Skin of body (tissue), 1 donor: ENCODE measurements at regions not wholly inside any gene's neighbourhood (a gene's known extent, or its start where the extent isn't known, plus 50 kb on each side); places are given as distances from the start of the nearest gene placed in this dataset.

Experiments
- DNase-seq: peaks from one replicate; lab custom pipeline; 2025; lab: John Stamatoyannopoulos, UW

DNA sequence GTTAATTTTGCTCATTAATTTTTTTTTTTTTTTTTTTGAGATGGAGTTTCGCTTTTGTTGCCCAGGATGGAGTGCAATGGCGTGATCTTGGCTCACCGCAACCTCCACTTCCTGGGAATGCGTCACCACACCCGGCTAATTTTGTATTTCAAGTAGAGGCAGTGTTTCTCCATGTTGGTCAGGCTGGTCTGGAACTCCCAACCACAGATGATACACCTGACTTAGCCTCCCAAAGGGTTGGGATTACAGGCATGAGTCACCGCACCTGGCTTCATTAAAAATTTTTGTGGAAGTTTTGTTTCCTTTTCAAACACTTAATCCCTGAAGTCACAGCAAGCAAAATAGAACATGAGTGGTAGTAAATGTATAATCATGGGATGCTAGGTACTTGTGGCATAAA is 857.2 kb upstream of the PHF14 start:
- DNase-seq: no peak

DNA sequence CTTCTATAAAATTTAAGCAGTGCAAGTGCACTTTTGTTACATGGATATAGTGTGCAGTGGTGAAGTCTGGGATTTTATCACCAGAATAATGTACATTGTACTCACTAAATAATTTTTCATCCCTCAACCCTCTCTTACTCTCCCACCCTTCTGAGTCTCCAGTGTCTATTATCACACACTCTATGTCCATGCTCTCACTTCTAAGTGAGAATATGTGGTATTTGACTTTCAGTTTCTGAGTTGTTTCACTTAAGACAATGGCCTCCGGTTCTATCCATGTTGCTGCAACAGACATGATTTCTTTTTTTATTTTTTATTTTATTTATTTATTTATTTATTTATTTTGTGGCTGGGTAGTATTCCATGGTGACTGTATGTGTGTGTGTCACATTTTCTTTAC is 855.9 kb upstream of the PHF14 start:
- DNase-seq: no peak

DNA sequence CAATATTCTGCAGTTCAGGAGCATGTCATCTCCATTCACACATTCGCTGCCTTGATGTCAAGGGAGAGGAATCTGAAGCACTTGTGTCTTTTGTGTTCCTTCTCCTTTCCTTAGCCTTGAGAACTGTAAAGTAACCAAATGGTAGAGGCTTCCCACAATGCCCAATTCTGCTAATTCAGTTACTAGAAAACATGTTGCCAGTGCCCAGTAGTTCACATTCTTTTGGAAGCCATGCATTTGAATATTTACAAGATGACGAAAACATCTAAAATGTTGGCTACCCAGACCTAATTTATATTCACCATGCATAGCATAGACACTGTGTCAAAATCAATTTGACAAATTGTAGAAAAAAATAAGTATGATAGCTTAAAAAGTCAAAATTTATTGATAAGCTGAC is 852.7 kb upstream of the PHF14 start:
- no peak for DNase-seq

GRCh38 chr7:10121631-10122030 is 852.0 kb upstream of the PHF14 start:
- peak; percentile 3 for DNase-seq

DNA sequence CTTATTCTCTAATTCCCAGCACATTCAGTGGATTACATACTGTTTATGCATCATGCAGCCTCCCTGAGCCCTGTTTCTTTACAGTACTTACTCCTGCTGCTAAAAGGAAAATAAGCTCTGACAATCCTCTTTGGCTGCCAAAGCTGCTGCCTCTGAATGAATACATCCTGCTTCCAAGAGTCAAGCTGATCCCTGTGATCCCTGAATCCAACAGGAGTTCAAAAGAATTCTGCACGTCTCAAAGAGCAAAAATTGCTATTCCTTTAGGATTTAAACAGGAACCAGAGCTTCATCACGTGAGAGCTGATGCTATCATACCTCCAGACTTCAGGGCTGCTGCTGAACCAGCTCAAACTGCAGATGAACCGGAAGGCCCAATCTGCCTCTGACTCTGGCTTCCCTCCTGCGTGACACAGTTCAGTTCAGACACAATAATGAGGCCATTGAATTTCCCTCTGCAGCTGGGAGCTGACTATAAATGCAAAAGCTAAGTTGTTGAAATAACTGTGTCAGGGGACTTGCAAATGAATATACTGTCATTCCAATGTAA is 851.0 kb upstream of the PHF14 start:
- DNase-seq: peak; percentile 74

- DNase-seq: no peak
These were observed 844.9 kb upstream of the PHF14 start for GRCh38 chr7:10128748-10129147.

GRCh38 chr7:10138087-10138854 is 835.4 kb upstream of the PHF14 start:
- no peak for DNase-seq

- DNase-seq: no peak
These were observed 827.4 kb upstream of the PHF14 start for GRCh38 chr7:10146271-10146670.

- no peak for DNase-seq
These were observed 816.7 kb upstream of the PHF14 start for GRCh38 chr7:10156972-10157371.

GRCh38 chr7:10181996-10182395 is 791.7 kb upstream of the PHF14 start:
- DNase-seq: no peak

DNA sequence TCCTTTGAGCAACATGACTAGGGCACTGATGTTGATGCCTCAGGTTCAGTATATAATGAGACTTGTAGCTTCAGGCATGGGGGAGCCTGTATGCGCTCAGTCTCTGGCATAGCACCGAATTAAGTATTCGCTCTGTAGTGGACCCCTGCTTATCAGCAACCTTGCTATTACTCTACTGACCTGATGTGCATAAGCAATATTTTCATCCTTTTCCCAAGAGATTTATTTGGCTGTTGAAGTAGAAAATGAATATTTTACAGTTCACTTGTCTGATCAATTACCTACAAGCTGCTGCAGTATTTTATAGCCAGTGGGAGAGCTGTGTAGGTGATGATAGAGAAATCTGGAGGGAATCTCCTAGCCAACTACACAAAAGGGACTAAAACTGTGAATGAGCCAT is 781.6 kb upstream of the PHF14 start:
- DNase-seq: no peak

- DNase-seq: no peak
These were observed 768.0 kb upstream of the PHF14 start for GRCh38 chr7:10205696-10206095.

- no peak for DNase-seq
These were observed 763.7 kb upstream of the PHF14 start for GRCh38 chr7:10210000-10210399.

DNA sequence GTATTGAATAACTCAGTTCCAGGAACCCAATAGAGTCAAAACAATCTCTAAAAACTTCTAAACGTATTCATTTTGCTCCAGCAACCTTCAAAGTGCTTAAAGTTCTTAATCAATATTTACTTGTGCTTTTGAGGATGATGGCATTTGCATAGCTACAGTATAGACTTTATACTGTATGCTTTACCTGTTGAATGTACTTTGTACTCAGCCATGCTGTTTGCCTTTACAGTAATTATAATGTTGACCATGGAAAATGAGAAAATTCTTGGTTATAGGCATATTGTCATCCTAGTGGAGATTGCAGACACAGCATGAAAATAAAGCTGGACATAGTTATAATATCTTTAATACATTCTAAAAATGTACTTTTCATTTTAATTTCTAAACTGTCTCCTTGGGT is 762.7 kb upstream of the PHF14 start:
- DNase-seq: no peak

DNA sequence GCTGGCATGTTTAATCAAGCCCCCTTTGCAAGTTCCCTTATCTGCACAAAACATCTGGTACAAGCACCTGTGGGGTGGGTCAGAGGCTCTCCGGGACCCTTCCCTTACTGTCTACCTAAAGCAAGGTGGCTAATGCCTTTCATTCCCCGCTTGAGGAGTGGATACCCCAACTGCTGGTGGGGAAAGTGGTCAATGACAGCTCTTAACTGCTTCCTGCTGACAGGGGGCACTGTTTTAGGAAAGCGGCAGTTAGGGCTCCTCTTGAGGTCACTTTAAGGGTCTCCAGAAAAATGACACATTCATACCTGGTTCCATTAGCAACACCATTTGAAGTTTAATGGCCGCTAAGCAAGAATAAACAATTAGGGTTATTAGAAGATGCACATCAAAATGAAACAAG is 761.8 kb upstream of the PHF14 start:
- no peak for DNase-seq

DNA sequence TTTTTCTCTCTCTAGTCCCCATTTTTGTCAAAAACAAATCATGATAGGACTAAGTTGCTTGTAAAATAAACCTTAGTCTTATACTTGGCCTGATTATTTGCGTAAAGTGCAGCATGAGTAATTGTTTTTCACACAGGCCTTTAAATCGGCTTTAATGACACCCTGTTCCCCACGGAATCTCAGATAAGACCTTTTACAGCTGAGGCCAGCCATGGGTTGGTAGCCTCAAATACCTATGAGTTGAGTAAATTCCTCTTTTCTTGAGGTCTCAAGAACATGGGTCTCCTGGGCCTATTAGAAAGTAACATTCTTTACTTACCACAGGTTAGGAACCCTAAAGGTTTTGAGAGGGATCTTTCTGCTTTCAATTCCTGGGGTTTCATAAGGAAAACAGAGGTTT is 761.0 kb upstream of the PHF14 start:
- no peak for DNase-seq

DNA sequence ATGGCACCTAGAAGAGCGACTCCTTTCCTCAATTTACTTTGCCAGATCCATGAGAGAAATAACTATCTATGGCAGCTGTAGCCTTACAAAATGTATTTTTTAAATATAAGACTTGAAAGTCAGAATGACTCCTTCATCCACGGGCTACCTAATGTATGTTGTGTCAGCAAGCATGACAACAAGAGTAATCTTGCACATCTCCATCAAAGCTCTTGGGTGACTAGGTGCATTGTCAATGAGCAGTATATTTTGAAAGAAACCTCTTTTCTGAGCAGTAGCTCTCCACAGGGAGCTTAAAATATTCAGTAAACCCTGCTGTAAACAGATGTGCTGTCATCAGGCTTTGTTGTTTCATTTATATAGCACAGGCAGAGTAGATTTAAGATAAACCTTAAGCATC is 757.2 kb upstream of the PHF14 start:
- no peak for DNase-seq

GRCh38 chr7:10221084-10221483 is 752.6 kb upstream of the PHF14 start:
- DNase-seq: no peak

- DNase-seq: peak; percentile 72
These were observed 750.7 kb upstream of the PHF14 start for GRCh38 chr7:10222976-10223375.

DNA sequence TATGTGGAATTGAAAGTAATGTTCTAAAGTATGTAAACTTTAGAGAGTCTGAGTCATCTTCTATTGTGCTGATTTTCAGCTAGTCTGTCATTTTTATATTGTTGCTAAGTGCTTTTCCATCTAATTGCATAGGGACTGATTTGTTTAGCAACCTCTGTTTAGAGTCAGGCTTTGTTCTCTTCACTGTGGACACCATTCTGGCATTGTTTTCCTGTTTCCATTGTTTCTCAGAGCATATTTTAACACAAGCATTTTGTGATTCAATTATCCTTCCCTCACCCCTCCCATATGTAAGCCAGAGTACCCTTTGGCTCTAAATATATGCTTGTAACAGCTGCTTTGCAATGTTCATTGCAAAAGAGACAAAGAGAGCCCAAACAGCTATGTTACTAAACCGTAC is 748.4 kb upstream of the PHF14 start:
- DNase-seq: peak; percentile 84

DNA sequence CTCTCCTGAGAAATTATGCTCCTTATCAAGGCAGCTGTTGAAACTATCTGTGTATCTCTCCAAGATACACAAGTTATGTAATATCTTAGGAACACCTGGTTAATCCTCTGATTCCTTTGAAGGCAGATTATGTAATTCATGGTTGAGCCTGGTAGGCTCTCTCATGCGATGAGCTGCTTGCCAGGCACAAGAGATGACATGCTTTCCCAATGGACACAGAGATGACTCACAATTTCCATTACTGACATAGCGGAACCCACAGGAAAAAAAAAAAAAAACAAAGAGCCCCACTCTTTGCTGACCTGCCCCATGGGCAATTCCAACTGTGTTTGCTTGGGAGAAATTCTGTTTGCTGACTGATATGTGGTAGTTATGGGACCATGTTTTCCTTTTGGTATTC is 736.4 kb upstream of the PHF14 start:
- DNase-seq: no peak

DNA sequence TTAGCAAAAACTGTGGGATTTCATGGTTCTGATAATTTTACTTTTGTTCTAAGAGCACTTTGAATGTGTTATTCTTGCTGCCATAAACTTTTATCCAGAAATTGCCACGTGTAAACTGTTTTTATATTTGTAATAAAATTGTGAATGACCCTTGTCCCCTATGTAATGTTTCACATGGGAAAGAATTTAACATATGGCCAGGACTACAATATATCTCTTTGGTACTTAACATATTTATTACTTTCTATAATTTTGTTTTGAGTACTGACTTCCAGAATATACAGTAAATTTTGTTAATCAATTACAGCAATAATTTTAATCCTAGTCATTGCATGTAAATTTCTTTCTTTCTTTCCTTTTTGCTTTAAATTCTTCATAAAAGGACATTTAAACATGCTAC is 735.0 kb upstream of the PHF14 start:
- no peak for DNase-seq

DNA sequence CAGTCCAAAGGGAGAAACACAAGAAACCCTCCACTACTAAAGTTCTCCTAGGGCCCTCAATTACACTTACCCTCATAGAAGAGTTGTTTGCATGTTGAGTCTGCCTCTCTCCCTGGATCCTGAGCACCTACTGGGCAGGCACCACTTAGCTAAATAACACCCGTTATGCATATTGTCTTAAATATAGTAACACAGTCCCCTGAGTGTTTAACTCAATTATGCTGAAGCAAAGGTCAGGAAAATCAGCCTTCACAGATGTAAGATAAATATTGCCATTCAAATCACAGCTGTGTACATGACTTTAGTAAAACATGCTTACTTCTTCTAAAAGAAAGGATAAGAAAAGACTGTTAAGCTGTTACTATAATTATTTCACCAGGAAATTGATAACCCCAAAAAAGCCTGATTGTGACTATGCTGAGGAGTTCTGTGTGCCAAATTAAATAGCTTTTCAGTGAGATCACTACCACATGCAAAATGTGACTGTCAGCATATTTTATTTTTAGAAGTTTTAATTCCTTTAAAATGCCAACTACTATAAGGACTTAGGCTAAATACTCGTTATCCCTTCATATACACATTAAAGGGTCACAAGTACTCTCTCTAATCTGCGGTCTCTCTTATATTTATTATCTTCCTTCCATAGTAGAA is 733.9 kb upstream of the PHF14 start:
- peak; percentile 19 for DNase-seq
